ENCODE measurements at regions not wholly inside any gene's neighbourhood (a gene's known extent, or its start where the extent isn't known, plus 50 kb on each side); places are given as distances from the start of the nearest gene placed in this dataset.

GRCh38 chr22:49099496-49100124 lies 728.1 kb downstream of the BRD1 start:
- TF ChIP-seq POLR2A (IDR thresholded peaks at IDR 0.05) (no peak), CTCF (IDR thresholded peaks at IDR 0.05) (no peak), POLR2AphosphoS5 (IDR thresholded peaks at IDR 0.05) (no peak), EP300 (IDR thresholded peaks at IDR 0.05) (no peak)
